ENCODE measurements at regions not wholly inside any gene's neighbourhood (a gene's known extent, or its start where the extent isn't known, plus 50 kb on each side); places are given as distances from the start of the nearest gene placed in this dataset.
A peak's percentile ranks its signal among the peaks of the same experiment; 100 is the strongest.
"Not testable (repeated sequence)": the region's sequence is repeated elsewhere in the genome, so short reads cannot be mapped to it uniquely, and the experiment has no call there.

GRCh38 chr2:87633287-87633963 is 114.5 kb upstream of the PLGLB2 start:
- no CpG with 5 or more reads among the region's 3 CpGs for WGBS (ENCODE audit: insufficient coverage)
- not testable (repeated sequence) for H3K27ac ChIP-seq (ENCODE audit: low read length); H3K4me1 ChIP-seq (ENCODE audit: control insufficient read depth, insufficient read depth, low read length); H3K9me3 ChIP-seq (replicated peaks; ENCODE audit: control insufficient read depth, low read depth, low read length); H3K4me3 ChIP-seq (ENCODE audit: low read length); H3K27me3 ChIP-seq (ENCODE audit: control insufficient read depth, insufficient read depth, low read length); H3K36me3 ChIP-seq (ENCODE audit: control insufficient read depth, insufficient read depth, low read length); DNase-seq

GRCh38 chr2:87634106-87634505 is 113.8 kb upstream of the PLGLB2 start:
- not testable (repeated sequence) for H3K27ac ChIP-seq (ENCODE audit: low read length); H3K4me3 ChIP-seq (ENCODE audit: low read length)
- WGBS (ENCODE audit: insufficient coverage): no CpG with 5 or more reads among the region's 7 CpGs

GRCh38 chr2:87634971-87635650 is 112.8 kb upstream of the PLGLB2 start:
- not testable (repeated sequence) for H3K4me1 ChIP-seq (ENCODE audit: control insufficient read depth, insufficient read depth, low read length); H3K27me3 ChIP-seq (ENCODE audit: control insufficient read depth, insufficient read depth, low read length); H3K9me3 ChIP-seq (replicated peaks; ENCODE audit: control insufficient read depth, low read depth, low read length); H3K27ac ChIP-seq (ENCODE audit: low read length); DNase-seq; H3K4me3 ChIP-seq (ENCODE audit: low read length); H3K36me3 ChIP-seq (ENCODE audit: control insufficient read depth, insufficient read depth, low read length)
- no CpG with 5 or more reads among the region's 10 CpGs for WGBS (ENCODE audit: insufficient coverage)

More at GRCh38 chr2:87634106-87634505, 113.8 kb upstream of the PLGLB2 start:
- DNase-seq; H3K27me3 ChIP-seq (ENCODE audit: control insufficient read depth, insufficient read depth, low read length); H3K4me1 ChIP-seq (ENCODE audit: control insufficient read depth, insufficient read depth, low read length); H3K36me3 ChIP-seq (ENCODE audit: control insufficient read depth, insufficient read depth, low read length); H3K9me3 ChIP-seq (replicated peaks; ENCODE audit: control insufficient read depth, low read depth, low read length): not testable (repeated sequence)

DNA sequence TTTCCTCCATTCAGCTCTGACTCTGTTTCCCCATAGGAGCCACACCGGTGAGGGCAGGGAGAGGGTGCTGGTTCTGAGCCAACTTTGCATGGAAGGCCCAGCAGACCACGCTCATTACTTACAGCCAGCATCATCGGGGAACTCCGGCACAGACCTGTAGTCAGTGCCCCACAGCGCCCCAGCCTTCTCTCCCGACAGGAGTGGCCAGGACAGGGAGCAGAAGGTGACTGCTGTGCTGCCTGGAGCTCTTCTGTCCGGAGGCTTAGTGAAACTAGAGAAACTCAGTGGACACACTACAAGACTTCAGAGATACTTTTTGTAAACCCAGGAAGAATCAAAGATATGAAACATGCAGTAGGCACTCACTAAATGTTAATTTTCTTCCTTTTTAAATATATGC is 111.6 kb upstream of the PLGLB2 start:
- H3K4me1 ChIP-seq (ENCODE audit: control insufficient read depth, insufficient read depth, low read length); H3K27ac ChIP-seq (ENCODE audit: low read length); H3K9me3 ChIP-seq (replicated peaks; ENCODE audit: control insufficient read depth, low read depth, low read length); H3K36me3 ChIP-seq (ENCODE audit: control insufficient read depth, insufficient read depth, low read length); H3K4me3 ChIP-seq (ENCODE audit: low read length); H3K27me3 ChIP-seq (ENCODE audit: control insufficient read depth, insufficient read depth, low read length); DNase-seq: not testable (repeated sequence)
- WGBS (ENCODE audit: insufficient coverage): no CpG with 5 or more reads among the region's 7 CpGs

GRCh38 chr2:87636735-87637134 is 111.2 kb upstream of the PLGLB2 start:
- not testable (repeated sequence) for H3K9me3 ChIP-seq (replicated peaks; ENCODE audit: control insufficient read depth, low read depth, low read length); H3K27ac ChIP-seq (ENCODE audit: low read length); H3K4me3 ChIP-seq (ENCODE audit: low read length); H3K36me3 ChIP-seq (ENCODE audit: control insufficient read depth, insufficient read depth, low read length); H3K27me3 ChIP-seq (ENCODE audit: control insufficient read depth, insufficient read depth, low read length); DNase-seq; H3K4me1 ChIP-seq (ENCODE audit: control insufficient read depth, insufficient read depth, low read length)
- WGBS (ENCODE audit: insufficient coverage): 88% methylated on average over 1 of the region's 6 CpGs

DNA sequence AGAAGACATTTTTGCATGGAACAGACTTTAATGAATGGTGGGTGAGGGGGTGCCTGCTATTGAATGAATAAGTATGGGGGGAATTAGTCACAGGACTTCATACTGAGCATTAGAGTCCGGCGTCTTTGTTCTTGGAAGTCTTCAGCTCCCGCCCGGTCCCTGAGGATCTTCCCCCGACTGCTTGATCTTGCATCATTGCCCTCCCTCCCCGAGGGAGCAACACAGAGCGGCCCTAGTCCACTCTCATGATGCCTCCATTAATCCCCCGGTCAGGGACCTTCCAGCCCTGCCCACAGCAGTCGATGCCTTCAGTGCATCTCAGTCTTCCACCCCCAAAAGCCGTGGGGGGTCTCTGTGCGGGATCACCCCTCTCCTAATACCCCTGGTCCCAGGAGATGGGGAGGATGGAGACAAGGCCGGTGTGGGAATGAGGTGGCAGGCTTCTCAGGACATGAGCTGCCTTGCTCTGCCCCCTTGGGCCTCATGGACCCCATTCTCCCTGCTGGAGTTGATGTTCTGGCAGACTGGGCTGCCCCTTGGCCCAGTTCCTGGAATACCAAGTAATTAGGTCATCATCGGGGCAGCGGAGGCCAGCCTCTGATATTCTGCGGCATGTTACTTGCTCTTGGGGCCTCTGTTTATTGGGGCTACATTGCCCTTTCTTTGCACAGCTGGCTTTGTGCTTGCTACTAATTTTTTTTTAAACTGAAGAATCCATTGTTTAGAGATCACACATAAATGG is 110.5 kb upstream of the PLGLB2 start:
- H3K9me3 ChIP-seq (replicated peaks; ENCODE audit: control insufficient read depth, low read depth, low read length); H3K4me3 ChIP-seq (ENCODE audit: low read length); H3K36me3 ChIP-seq (ENCODE audit: control insufficient read depth, insufficient read depth, low read length); H3K27me3 ChIP-seq (ENCODE audit: control insufficient read depth, insufficient read depth, low read length); H3K4me1 ChIP-seq (ENCODE audit: control insufficient read depth, insufficient read depth, low read length); H3K27ac ChIP-seq (ENCODE audit: low read length): not testable (repeated sequence)
- WGBS (ENCODE audit: insufficient coverage): 60% methylated on average over 1 of the region's 15 CpGs
- peak; percentile 14 for DNase-seq

DNA sequence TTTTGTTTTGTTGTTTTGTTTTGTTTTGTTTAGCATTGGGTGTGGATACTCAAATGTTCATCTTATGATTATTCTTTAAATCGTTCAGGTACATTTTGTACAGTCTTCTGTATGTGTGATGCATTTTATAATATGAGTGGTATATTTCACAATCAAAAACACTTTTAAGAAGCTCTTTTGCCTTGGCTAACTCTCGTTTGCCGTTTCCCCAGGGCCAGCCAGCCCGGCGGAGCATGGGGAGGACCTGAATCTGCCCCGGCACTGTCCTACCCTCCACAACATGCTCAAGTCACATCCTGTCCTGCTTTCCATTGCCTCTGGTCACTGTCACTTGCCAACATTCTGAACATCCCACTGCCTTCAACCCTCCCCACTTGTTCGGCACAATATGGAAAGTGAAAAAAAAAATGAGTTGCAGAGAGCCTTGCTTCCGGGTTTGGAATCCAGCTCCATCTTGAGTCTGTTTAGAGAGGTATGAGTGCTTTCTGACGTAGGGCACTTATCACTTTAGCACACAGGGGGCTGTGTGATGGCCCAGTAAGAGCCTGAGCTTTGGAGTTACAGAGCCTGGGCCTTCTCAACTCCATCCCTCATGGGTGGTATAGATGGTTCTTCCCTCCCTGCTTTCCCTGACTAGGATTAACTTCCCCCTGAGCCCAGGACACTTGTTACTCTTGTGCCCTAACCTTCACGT is 109.6 kb upstream of the PLGLB2 start:
- H3K9me3 ChIP-seq (replicated peaks; ENCODE audit: control insufficient read depth, low read depth, low read length); H3K27me3 ChIP-seq (ENCODE audit: control insufficient read depth, insufficient read depth, low read length); H3K36me3 ChIP-seq (ENCODE audit: control insufficient read depth, insufficient read depth, low read length); H3K4me3 ChIP-seq (ENCODE audit: low read length); DNase-seq; H3K4me1 ChIP-seq (ENCODE audit: control insufficient read depth, insufficient read depth, low read length); H3K27ac ChIP-seq (ENCODE audit: low read length): not testable (repeated sequence)
- 88% methylated on average over 3 of the region's 10 CpGs for WGBS (ENCODE audit: insufficient coverage)

DNA sequence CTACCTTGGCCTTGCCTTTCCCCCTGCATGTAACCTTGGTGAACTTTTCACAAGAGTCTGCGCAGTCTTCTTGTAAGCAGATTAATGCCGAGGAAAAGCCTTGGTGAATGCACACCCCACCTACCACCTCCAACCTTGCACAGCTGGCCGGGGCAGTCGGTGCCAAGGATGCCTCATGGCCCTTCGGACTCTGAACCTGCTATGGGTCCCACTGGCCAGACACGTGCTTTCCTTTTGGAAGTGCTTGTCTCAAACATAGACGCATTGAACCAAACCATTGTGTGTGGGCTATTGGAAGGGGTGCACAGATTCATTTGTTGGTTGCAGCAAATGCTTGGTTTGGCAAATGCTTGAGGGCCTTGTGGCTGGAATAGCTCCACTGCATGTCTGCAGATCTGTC is 109.0 kb upstream of the PLGLB2 start:
- not testable (repeated sequence) for H3K36me3 ChIP-seq (ENCODE audit: control insufficient read depth, insufficient read depth, low read length); H3K4me3 ChIP-seq (ENCODE audit: low read length); H3K4me1 ChIP-seq (ENCODE audit: control insufficient read depth, insufficient read depth, low read length); DNase-seq; H3K9me3 ChIP-seq (replicated peaks; ENCODE audit: control insufficient read depth, low read depth, low read length); H3K27me3 ChIP-seq (ENCODE audit: control insufficient read depth, insufficient read depth, low read length); H3K27ac ChIP-seq (ENCODE audit: low read length)
- no CpG with 5 or more reads among the region's 7 CpGs for WGBS (ENCODE audit: insufficient coverage)

GRCh38 chr2:87639801-87640440 is 108.0 kb upstream of the PLGLB2 start:
- not testable (repeated sequence) for H3K4me1 ChIP-seq (ENCODE audit: control insufficient read depth, insufficient read depth, low read length); H3K9me3 ChIP-seq (replicated peaks; ENCODE audit: control insufficient read depth, low read depth, low read length); DNase-seq; H3K27ac ChIP-seq (ENCODE audit: low read length); H3K36me3 ChIP-seq (ENCODE audit: control insufficient read depth, insufficient read depth, low read length); H3K4me3 ChIP-seq (ENCODE audit: low read length); H3K27me3 ChIP-seq (ENCODE audit: control insufficient read depth, insufficient read depth, low read length)
- WGBS (ENCODE audit: insufficient coverage): no CpG with 5 or more reads among the region's 15 CpGs
